OCI-LY7 (cell line): ENCODE measurements at regions not wholly inside any gene's neighbourhood (a gene's known extent, or its start where the extent isn't known, plus 50 kb on each side); places are given as distances from the start of the nearest gene placed in this dataset.

Experiments used
- EZH2phosphoT487 ChIP-seq: fragments of 200-600 bp; sonication (generic); IDR thresholded peaks from 2 replicates; pipeline ENCODE4 v1.6.1; 2018; ENCODE audit warnings: low read depth, borderline replicate concordance, mild to moderate bottlenecking, mixed run types, antibody characterized with exemption, low read length, moderate library complexity, mixed read lengths
- TF ChIP-seq, protein P1 (sequence below): fragments of 200-600 bp; sonication (generic); conservative IDR thresholded peaks from 2 replicates; pipeline ENCODE4 v1.5.1; 2014; ENCODE audit warnings: mild to moderate bottlenecking, antibody characterized with exemption, low read length, moderate library complexity, mixed read lengths

DNA sequence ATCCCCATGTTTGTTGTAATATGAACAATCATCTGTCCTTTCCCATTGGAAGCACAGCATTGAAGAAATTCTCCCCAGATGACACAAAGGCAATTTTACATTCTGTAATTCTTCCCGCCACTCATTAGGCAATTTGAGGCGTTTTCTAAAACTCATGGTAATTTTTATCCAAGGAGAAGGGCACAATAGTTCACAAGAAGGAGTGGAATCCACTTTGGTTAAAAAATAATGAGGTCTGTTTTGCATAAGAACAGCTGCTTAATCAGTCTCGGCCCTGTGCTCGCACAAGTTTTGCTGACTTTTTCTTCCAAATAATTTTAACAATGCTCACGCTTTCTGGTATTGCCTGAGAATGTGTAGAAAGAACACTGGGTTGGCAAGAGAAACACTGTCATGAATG is 94.0 kb downstream of the CAVIN4 start:
- TF ChIP-seq, protein P1, sequence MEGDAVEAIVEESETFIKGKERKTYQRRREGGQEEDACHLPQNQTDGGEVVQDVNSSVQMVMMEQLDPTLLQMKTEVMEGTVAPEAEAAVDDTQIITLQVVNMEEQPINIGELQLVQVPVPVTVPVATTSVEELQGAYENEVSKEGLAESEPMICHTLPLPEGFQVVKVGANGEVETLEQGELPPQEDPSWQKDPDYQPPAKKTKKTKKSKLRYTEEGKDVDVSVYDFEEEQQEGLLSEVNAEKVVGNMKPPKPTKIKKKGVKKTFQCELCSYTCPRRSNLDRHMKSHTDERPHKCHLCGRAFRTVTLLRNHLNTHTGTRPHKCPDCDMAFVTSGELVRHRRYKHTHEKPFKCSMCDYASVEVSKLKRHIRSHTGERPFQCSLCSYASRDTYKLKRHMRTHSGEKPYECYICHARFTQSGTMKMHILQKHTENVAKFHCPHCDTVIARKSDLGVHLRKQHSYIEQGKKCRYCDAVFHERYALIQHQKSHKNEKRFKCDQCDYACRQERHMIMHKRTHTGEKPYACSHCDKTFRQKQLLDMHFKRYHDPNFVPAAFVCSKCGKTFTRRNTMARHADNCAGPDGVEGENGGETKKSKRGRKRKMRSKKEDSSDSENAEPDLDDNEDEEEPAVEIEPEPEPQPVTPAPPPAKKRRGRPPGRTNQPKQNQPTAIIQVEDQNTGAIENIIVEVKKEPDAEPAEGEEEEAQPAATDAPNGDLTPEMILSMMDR, result no peak
- no peak for TF ChIP-seq EZH2phosphoT487
